GM12874 (cell line): ENCODE measurements at regions not wholly inside any gene's neighbourhood (a gene's known extent, or its start where the extent isn't known, plus 50 kb on each side); places are given as distances from the start of the nearest gene placed in this dataset.

Experiments
- TF ChIP-seq, protein P1 (sequence below): IDR thresholded peaks from 2 replicates; pipeline ENCODE4 v1.5.1; 2011; ENCODE audit warnings: low read depth, mild to moderate bottlenecking, control low read depth, low read length, moderate library complexity; ENCODE audit not compliant: insufficient read depth

DNA sequence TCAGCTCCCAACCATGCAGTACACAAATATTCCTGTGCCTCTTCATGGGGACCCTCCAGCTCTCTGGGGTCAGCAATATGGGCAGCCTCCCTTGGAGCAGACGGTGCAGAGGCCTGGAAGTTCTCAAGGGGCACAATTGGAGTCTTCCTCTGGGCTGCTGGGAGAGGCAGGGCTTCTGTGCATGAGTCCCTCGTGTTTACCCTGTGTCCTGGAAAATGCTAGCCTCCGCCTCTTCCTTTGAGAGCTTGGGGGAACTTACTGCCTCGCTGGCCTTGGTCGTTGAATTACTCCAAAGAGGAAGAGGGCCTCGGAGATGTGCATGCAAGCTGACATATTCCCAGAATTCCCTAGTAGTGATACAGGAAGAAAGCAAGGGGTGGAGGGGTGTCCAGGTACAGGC lies 284.4 kb upstream of the IGF1R start:
- TF ChIP-seq, protein P1, sequence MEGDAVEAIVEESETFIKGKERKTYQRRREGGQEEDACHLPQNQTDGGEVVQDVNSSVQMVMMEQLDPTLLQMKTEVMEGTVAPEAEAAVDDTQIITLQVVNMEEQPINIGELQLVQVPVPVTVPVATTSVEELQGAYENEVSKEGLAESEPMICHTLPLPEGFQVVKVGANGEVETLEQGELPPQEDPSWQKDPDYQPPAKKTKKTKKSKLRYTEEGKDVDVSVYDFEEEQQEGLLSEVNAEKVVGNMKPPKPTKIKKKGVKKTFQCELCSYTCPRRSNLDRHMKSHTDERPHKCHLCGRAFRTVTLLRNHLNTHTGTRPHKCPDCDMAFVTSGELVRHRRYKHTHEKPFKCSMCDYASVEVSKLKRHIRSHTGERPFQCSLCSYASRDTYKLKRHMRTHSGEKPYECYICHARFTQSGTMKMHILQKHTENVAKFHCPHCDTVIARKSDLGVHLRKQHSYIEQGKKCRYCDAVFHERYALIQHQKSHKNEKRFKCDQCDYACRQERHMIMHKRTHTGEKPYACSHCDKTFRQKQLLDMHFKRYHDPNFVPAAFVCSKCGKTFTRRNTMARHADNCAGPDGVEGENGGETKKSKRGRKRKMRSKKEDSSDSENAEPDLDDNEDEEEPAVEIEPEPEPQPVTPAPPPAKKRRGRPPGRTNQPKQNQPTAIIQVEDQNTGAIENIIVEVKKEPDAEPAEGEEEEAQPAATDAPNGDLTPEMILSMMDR: no peak

- TF ChIP-seq, protein P1: no peak
These were observed 279.1 kb upstream of the IGF1R start for GRCh38 chr15:98369081-98369716.

DNA sequence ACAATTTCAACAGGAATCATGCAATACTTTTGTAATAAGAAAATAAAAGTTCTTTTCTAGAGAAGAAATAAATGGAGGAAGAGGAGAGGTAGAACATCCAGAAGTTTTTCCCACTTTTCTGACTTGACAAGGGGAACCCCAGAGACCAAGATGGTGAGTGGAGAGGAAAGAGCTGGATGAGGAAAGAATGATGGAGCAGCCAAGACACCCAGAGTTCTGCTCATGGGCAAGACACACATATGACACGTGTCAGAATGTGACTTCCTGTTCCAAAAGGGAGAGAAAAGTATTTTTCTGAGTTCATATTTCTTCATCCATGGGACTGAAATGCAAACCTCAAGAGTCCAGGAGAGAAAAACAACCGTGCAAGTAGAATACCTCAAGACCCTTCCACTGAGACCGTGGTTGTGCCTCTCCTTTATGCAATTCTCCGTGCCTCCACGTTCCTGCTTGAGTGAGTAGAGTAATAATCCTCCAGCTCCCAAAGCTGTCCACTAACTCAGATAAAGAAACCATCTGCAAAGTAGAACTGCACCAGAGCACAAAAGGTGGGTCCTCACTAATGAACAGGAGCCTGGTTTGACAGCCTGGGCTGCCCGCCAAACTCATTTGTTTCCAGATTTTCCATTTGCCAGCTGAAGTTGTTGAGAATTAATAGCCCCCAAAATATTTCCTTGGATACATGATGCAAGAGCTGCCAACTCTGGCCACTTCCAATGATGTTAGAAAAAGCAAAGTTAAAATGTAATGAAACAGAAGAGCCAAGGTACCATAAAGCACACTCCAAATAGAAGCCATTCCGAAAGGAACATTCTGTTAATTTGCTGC lies 272.6 kb upstream of the IGF1R start:
- TF ChIP-seq, protein P1: no peak

- TF ChIP-seq, protein P1: no peak
These were observed 267.6 kb upstream of the IGF1R start for GRCh38 chr15:98380721-98381120.

DNA sequence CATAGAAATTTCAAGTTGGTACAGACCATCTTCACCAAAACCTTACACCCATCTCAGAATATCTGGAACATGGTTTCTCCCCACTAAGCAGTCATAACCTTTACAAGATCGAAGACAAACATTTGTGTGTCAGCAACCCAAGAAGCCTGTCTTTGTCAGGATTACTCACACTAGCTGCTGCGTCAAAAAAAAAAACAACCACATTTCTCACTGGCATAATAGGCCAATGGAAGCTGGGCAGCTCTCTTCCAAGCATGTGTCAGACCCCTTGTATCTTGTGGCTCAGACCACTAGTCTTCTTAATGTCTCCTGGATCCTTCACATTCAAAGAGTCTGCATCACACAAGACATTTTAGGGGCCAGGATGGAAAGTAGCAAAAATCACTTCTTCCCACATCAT lies 266.9 kb upstream of the IGF1R start:
- TF ChIP-seq, protein P1: no peak

DNA sequence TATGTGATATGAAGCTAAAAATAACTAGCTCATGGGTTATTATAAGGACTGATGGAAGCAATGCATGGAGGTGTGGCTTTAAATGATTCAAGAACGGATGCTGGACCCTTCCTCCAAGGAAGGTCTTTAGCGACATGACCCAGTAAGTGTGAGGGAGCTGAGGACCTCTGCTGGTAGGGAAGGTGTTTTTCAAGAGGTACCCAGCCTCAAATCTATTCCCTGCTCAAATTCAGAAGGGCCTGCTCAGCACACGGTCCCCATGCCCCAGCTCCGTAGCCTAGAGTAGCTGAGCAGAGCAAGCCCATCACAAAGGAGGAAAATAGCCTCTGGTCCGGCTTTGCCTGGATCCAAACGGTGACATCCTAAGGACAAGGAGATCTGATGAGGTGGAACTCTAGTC lies 266.2 kb upstream of the IGF1R start:
- TF ChIP-seq, protein P1: no peak

DNA sequence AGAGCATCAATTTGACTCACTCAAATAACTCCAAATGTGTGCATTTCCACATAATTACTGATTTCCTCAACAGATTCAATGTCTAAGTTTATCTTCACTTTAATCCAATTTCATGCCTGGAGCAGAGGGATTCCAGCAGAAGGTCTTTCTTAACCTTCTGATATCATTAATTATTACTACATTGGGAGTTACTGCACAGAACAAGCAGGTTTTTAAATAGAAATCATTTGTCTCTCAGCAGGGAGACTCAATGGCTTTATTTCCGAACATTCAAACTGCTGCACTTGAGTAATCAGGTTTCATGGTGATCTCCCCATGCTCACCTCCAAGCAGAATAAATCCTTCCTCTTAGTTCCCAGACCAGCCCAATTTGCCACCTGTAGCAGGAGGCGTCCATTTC lies 264.8 kb upstream of the IGF1R start:
- TF ChIP-seq, protein P1: no peak
